ENCODE measurements at regions not wholly inside any gene's neighbourhood (a gene's known extent, or its start where the extent isn't known, plus 50 kb on each side); places are given as distances from the start of the nearest gene placed in this dataset.

DNA sequence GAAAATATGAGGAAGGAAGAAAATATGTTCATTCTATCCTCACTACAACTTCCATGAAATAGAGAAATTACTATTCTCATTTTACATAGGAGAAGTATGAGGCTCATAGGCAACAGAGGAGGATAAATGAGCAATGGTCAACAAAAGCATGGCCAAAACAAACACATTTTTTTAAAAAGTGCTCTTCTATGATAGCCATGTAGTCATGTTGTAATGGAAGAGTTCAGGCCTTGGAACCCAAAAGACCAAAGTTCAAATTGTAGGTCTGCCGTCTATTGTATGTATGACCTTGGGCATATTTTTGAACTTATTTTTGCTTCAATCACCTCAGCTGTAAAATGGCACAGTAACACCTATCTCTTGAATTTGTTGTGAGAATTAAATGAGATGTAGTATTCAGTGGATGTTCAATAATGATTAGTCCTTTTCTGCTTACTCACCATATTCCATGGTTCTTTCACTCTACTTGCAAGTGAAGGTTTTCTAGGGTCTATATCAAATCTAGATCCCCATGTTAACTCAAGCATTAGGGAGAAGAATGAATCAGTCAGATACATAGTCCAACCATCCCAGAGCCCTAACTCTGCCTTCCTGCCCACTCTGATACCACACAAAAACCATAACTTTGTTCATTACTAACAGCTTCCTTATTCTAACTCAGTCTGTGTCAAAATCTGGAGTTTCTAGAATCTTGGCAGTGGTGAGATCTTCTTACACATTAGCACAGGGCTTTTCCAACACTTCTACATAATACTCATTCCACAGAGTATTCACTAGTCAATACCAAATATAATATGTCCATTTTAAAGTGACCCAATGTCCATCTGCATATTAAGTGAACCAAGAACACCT is 353.2 kb downstream of the PLPP3 start:
- no peak for DNase-seq
- TF ChIP-seq, protein P1, sequence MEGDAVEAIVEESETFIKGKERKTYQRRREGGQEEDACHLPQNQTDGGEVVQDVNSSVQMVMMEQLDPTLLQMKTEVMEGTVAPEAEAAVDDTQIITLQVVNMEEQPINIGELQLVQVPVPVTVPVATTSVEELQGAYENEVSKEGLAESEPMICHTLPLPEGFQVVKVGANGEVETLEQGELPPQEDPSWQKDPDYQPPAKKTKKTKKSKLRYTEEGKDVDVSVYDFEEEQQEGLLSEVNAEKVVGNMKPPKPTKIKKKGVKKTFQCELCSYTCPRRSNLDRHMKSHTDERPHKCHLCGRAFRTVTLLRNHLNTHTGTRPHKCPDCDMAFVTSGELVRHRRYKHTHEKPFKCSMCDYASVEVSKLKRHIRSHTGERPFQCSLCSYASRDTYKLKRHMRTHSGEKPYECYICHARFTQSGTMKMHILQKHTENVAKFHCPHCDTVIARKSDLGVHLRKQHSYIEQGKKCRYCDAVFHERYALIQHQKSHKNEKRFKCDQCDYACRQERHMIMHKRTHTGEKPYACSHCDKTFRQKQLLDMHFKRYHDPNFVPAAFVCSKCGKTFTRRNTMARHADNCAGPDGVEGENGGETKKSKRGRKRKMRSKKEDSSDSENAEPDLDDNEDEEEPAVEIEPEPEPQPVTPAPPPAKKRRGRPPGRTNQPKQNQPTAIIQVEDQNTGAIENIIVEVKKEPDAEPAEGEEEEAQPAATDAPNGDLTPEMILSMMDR (conservative IDR thresholded peaks at IDR 0.05) = no peak
- no peaks in the 10 kb centered on the region for H3K36me3 Mint-ChIP-seq (ENCODE audit: low read depth)
- H3K9ac ChIP-seq (ENCODE audit: extremely low read depth, low read length, poor library complexity, severe bottlenecking) = no peak overlapping the region
- H3K9me3 Mint-ChIP-seq = no peaks in the 10 kb centered on the region
- H3K27ac Mint-ChIP-seq = no peak overlapping the region
- H3K4me1 ChIP-seq (ENCODE audit: control insufficient read depth, insufficient read depth, low read length) = no peaks in the 10 kb centered on the region
- peaks cover 4% of the 10 kb centered on the region for H3K27me3 ChIP-seq (ENCODE audit: control insufficient read depth, insufficient read depth, low read length, poor library complexity, severe bottlenecking)
- H3K27me3 Mint-ChIP-seq (ENCODE audit: insufficient read depth) = peaks cover under 1% of the 10 kb centered on the region
- no peaks in the 10 kb centered on the region for H3K9me3 ChIP-seq (ENCODE audit: control insufficient read depth, low read length)
- no peak overlapping the region for H3K27ac ChIP-seq (ENCODE audit: low read depth, low read length)
- no peak overlapping the region for H3K4me3 ChIP-seq (ENCODE audit: low read length)
- no peaks in the 10 kb centered on the region for H3K4me1 Mint-ChIP-seq
- WGBS, 2 experiments (ENCODE audit: insufficient coverage in 1 of 2, insufficient read length in 1 of 2) = 85% methylated on average over 1 of the region's 1 CpG; no CpG with 5 or more reads in 1 of the 2 experiments
- no peak overlapping the region for H3K4me3 Mint-ChIP-seq
- H3K36me3 ChIP-seq (ENCODE audit: control insufficient read depth, insufficient read depth, low read length) = no peaks in the 10 kb centered on the region

DNA sequence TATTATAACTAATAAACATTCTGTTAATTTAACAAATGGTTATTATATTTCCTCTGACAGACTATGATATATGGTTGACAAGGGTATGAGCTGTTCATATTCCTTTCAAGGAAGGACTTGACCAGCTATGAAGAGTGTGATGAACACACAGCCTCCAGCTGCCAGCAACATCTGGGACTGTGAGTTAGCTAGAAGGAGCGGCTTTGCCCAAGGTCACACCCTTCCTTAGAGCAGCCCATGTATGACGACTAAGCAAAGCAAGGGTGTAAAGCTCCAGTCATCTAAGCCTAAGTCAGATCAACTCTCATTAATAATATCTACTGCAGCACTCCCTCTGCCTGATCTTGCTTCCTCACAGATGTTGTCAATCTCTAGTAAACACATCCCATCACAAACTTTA is 355.4 kb downstream of the PLPP3 start:
- no peak for DNase-seq
- H3K9ac ChIP-seq (ENCODE audit: extremely low read depth, low read length, poor library complexity, severe bottlenecking) = no peak overlapping the region
- H3K4me1 ChIP-seq (ENCODE audit: control insufficient read depth, insufficient read depth, low read length) = no peaks in the 10 kb centered on the region
- Mint-ChIP-seq H3K27ac (no peak overlapping the region), H3K27me3 (ENCODE audit: insufficient read depth) (no peaks in the 10 kb centered on the region), H3K4me1 (no peaks in the 10 kb centered on the region), H3K9me3 (no peaks in the 10 kb centered on the region), H3K36me3 (ENCODE audit: low read depth) (no peaks in the 10 kb centered on the region), H3K4me3 (no peak overlapping the region)
- no peak overlapping the region for H3K4me3 ChIP-seq (ENCODE audit: low read length)
- H3K9me3 ChIP-seq (ENCODE audit: control insufficient read depth, low read length) = no peaks in the 10 kb centered on the region
- H3K27ac ChIP-seq (ENCODE audit: low read depth, low read length) = no peak overlapping the region
- WGBS, 2 experiments (ENCODE audit: insufficient coverage in 1 of 2, insufficient read length in 1 of 2) = 93% methylated on average over 2 of the region's 2 CpGs; no CpG with 5 or more reads in 1 of the 2 experiments
- H3K27me3 ChIP-seq (ENCODE audit: control insufficient read depth, insufficient read depth, low read length, poor library complexity, severe bottlenecking) = no peaks in the 10 kb centered on the region
- H3K36me3 ChIP-seq (ENCODE audit: control insufficient read depth, insufficient read depth, low read length) = no peaks in the 10 kb centered on the region
- TF ChIP-seq, protein P1 (conservative IDR thresholded peaks at IDR 0.05) = no peak

DNA sequence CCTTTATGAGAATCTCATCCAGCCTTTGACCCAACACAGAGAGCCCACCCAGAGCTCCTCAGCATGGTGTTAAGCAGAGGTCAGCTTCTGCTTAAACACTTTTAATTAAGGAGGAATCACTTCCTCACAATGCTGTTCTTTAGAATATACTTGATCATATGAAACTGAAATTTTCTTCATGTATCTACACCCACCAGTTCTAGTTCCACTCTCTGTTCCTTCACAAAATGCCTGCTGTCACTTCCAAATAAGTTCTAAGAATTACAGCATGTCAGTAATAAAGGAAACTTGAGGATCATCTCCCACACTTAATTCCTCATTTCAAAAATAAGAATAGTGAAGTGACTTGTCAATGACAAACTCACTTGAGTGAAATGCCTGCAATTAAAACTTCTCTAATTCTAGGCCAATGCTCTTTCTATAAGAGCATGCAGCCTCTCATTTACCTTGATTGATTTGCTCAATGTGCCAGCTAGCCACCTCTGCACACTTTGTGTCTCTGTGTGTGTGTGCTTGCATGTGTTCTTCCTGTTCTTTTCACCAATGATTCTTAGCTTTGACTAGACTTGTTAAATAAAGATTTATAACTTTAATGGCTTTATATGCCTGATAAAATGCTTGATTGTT is 356.3 kb downstream of the PLPP3 start:
- Histone ChIP-seq H3K9ac (ENCODE audit: extremely low read depth, low read length, poor library complexity, severe bottlenecking) (no peak overlapping the region), H3K9me3 (ENCODE audit: control insufficient read depth, low read length) (no peaks in the 10 kb centered on the region), H3K27ac (ENCODE audit: low read depth, low read length) (no peak overlapping the region), H3K36me3 (ENCODE audit: control insufficient read depth, insufficient read depth, low read length) (no peaks in the 10 kb centered on the region), H3K4me1 (ENCODE audit: control insufficient read depth, insufficient read depth, low read length) (no peaks in the 10 kb centered on the region), H3K4me3 (ENCODE audit: low read length) (no peak overlapping the region), H3K27me3 (ENCODE audit: control insufficient read depth, insufficient read depth, low read length, poor library complexity, severe bottlenecking) (no peaks in the 10 kb centered on the region)
- Mint-ChIP-seq H3K9me3 (no peaks in the 10 kb centered on the region), H3K4me3 (no peak overlapping the region), H3K27ac (no peak overlapping the region), H3K27me3 (ENCODE audit: insufficient read depth) (no peaks in the 10 kb centered on the region), H3K36me3 (ENCODE audit: low read depth) (no peaks in the 10 kb centered on the region), H3K4me1 (no peaks in the 10 kb centered on the region)
- DNase-seq = no peak
- TF ChIP-seq, protein P1 (conservative IDR thresholded peaks at IDR 0.05) = no peak

Data from endodermal cell (in vitro differentiated cells).